Astrocyte of the spinal cord (primary cell): ENCODE measurements at regions not wholly inside any gene's neighbourhood (a gene's known extent, or its start where the extent isn't known, plus 50 kb on each side); places are given as distances from the start of the nearest gene placed in this dataset.

ENCODE experiments used
- DNase-seq: peaks from one replicate; pipeline ENCODE4 v3.0.0; 2011; ENCODE audit warnings: low read depth, low spot score
- H3K4me3 ChIP-seq: 2 replicates; pipeline ENCODE4 v1.5.1; 2011; ENCODE audit warnings: low read depth, mild to moderate bottlenecking, low read length, moderate library complexity
- CTCF ChIP-seq: IDR thresholded peaks from 2 replicates; pipeline ENCODE4 v1.5.1; 2012; ENCODE audit warnings: low read depth, mild to moderate bottlenecking, low read length, inconsistent platforms
- in situ Hi-C: cut with HindIII; loops from 2 replicates; pipeline ENCODE4 v1.10.0; 2017; ENCODE audit warnings: low sequenced_read_pairs

GRCh38 chr12:28050606-28051005 is 78.1 kb upstream of the PTHLH start:
- DNase-seq, result no peak
- TF ChIP-seq CTCF, result no peak
- H3K4me3 ChIP-seq, result no peak overlapping the region
- in situ Hi-C loops, result no loop called here

DNA sequence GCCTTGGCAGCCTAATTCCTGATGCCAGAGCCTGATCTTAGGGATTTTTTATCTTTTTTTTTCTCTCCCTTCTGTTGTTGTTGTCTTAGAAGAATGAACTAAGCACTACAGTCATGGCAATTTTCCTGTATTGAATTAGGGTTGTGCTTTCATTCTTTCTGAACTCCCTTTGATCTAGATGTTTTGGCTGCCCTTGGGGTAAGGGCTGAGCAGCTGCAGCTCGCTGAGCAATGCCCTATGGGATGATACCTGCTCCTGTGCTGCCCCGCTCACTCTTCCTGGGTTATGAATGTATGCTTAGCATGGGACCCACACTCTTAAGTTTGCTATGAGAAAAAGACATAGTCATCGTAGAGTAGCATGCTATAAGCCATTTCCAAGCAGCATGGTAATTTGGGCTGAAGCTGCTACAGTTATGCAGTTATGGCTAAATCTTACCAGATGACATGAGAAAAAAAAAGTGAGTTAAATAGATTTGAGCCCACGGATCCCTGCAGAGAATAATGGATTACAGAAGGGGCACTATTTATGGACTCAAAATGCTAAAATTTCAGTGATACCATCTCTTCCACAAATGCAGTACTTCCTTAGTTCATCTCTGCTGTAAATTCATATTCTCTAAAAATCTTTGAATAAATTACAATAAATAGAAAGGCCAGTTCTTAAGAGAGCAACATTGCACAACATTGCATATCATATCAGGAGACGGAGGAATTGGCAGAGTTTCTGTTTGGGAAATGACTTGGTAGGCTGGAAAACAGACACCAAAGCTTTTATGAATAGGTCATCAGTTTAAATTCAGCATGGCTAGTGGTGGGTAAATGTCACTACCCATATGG is 79.2 kb upstream of the PTHLH start:
- no peak for DNase-seq
- in situ Hi-C loops, result no loop called here
- H3K4me3 ChIP-seq, result no peak overlapping the region
- TF ChIP-seq CTCF, result no peak

DNA sequence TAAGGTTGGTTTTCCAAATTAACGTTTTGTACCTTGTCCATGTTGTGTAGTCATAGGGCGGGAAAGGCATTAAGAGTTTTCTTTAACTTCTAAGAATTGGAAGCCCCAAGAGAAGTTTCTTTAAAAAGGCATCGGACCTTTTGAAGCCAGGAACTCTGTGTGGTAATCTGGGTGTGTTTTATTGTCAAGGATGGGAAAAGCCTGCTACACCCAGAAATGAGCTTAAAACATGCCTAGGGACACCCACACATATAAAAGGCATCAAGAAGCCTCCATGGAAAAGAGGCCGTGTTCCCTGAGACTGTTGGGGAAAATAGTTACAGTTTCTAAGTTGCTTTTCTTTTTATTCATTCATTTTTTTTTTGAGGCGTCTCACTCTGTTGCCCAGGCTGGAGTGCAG is 81.0 kb upstream of the PTHLH start:
- no peak for DNase-seq
- H3K4me3 ChIP-seq, result no peak overlapping the region
- no peak for TF ChIP-seq CTCF
- in situ Hi-C loops, result no loop called here

GRCh38 chr12:28054583-28054982 is 82.0 kb upstream of the PTHLH start:
- H3K4me3 ChIP-seq, result no peak overlapping the region
- TF ChIP-seq CTCF, result no peak
- in situ Hi-C loops, result no loop called here
- no peak for DNase-seq

DNA sequence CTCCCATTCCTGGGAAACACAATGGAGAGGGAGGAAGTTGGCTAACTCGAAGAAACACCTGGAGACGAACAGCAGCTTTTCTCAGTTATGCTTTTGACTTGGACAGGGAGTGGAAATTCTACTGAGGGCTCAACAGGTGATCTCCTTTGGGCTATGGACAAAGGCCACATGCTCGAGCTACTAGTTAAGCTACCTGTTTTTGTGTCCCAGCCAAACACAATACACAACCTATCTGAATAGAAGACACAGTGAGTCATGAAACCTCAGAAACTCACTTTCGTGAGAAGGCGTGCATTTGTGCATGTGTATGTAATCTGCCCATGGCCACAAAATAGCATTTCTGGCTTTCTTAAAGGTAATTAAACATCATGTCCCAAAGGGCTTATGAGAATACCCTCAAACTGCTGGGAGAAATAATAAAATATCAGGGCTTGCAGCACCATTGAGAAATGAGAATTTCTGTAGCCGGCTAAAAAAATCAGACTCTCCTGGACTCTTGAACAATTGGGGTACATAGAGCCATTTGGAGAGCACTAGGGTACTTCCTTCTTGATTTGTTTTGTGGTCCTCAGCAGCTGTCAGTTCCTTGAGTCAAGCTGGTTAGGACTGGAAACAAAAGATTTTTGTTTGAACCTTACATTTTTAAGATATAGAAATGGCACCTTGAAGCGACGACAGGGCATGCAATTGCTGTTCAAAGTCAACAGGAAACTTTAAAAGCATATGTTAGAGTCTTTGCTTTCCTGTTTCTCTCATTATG is 85.5 kb upstream of the PTHLH start:
- in situ Hi-C loops, result no loop called here
- peak; percentile 77 for DNase-seq
- no peak for TF ChIP-seq CTCF
- H3K4me3 ChIP-seq, result no peak overlapping the region

GRCh38 chr12:28059220-28059619 is 86.7 kb upstream of the PTHLH start:
- TF ChIP-seq CTCF, result no peak
- in situ Hi-C loops, result no loop called here
- no peak overlapping the region for H3K4me3 ChIP-seq
- no peak for DNase-seq
